Tibial nerve (tissue), 4 donors: ENCODE measurements at regions not wholly inside any gene's neighbourhood (a gene's known extent, or its start where the extent isn't known, plus 50 kb on each side); places are given as distances from the start of the nearest gene placed in this dataset.

ENCODE experiments used
- CTCF ChIP-seq, 5 experiments: fragments of 200-600 bp in 3 of 5; fragments of 450-650 bp in 2 of 5; sonication (generic) in 3 of 5; IDR thresholded peaks; one replicate each; pipeline ENCODE4 v1.5.1; 2016 to 2019; ENCODE audit warnings: antibody characterized with exemption in 5 of 5, mild to moderate bottlenecking in 3 of 5, moderate library complexity in 2 of 5
- EP300 ChIP-seq, 2 donors: sonication (generic); formaldehyde crosslinking; IDR thresholded peaks; one replicate each; pipeline ENCODE4 v1.6.1; 2017; ENCODE audit warnings: antibody characterized with exemption in 2 of 2, mild to moderate bottlenecking in 1 of 2
- POLR2A ChIP-seq, 2 donors: fragments of 450-650 bp; IDR thresholded peaks; one replicate each; pipeline ENCODE4 v1.6.1; 2017; ENCODE audit warnings: antibody characterized with exemption in 2 of 2, mild to moderate bottlenecking in 2 of 2, moderate library complexity in 2 of 2

GRCh38 chr9:82080265-82080664, 91.7 kb downstream of the SPATA31D1 start:
- TF ChIP-seq CTCF (IDR thresholded peaks at IDR 0.05) (no peak), POLR2A (IDR thresholded peaks at IDR 0.05) (no peak), EP300 (IDR thresholded peaks at IDR 0.05) (no peak)
